Activated naive CD8-positive, alpha-beta T cell treated with anti-CD3 and anti-CD28 coated beads, Interleukin-2, amount 10 ng/mL, durations not matched to agents 7 days and 5 days (primary cell): ENCODE measurements at regions not wholly inside any gene's neighbourhood (a gene's known extent, or its start where the extent isn't known, plus 50 kb on each side); places are given as distances from the start of the nearest gene placed in this dataset.
"Not testable (repeated sequence)": the region's sequence is repeated elsewhere in the genome, so short reads cannot be mapped to it uniquely, and the experiment has no call there.

Experiments
- ATAC-seq: fragments of 150-1000 bp; cut with Tn5 transposase; one replicate; pipeline ENCODE4 v1.10.0; 2021; ENCODE audit warnings: low read depth, moderate library complexity
- POLR2A ChIA-PET: fragments of 350-600 bp; sonication (Branson Sonifier 250); formaldehyde crosslinking; loops from one replicate; lab custom pipeline; 2021; ENCODE audit warnings: antibody characterized with exemption; lab: Charles Lee
- DNase-seq: peaks from one replicate; pipeline ENCODE4 v3.0.0; 2021
- H3K27ac Mint-ChIP-seq: one replicate; pipeline ENCODE4 v1.8.0; 2022; ENCODE audit warnings: mild to moderate bottlenecking, mixed read lengths
- H3K27me3 Mint-ChIP-seq: one replicate; pipeline ENCODE4 v1.8.0; 2022; ENCODE audit warnings: mild to moderate bottlenecking, moderate library complexity, mixed read lengths
- H3K36me3 Mint-ChIP-seq: one replicate; pipeline ENCODE4 v1.8.0; 2021; ENCODE audit warnings: mild to moderate bottlenecking, mixed read lengths
- H3K4me1 Mint-ChIP-seq: one replicate; pipeline ENCODE4 v1.8.0; 2021; ENCODE audit warnings: mixed read lengths
- H3K4me3 Mint-ChIP-seq: one replicate; pipeline ENCODE4 v1.8.0; 2022; ENCODE audit warnings: mild to moderate bottlenecking, moderate library complexity, mixed read lengths
- H3K9me3 Mint-ChIP-seq: one replicate; pipeline ENCODE4 v1.8.0; 2021; ENCODE audit warnings: mixed read lengths

DNA sequence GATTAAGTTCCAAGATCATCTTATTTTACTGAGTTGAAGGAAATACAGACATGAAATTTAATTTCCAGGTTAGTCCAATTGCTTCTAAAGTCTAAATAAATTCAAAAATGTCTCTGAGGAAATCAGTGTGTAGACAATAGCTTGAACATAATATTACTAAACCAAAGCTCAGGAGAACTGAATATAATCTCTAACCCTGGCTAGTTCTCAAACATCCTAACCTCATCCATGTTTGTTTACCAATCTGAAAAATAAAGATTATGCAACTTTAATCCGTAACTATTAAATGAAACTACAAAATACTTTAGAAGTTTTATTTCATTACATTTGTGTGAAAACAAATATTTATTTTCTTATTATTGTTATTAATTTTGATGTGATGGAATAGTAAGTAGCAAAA, 387.2 kb downstream of the TBC1D32 start:
- Mint-ChIP-seq H3K4me3 (no peak overlapping the region), H3K9me3 (no peaks in the 10 kb centered on the region), H3K27me3 (no peaks in the 10 kb centered on the region), H3K4me1 (no peaks in the 10 kb centered on the region), H3K36me3 (no peaks in the 10 kb centered on the region), H3K27ac (no peak overlapping the region)
- DNase-seq, result no peak
- POLR2A ChIA-PET, result no interaction called here
- ATAC-seq, result no peak

DNA sequence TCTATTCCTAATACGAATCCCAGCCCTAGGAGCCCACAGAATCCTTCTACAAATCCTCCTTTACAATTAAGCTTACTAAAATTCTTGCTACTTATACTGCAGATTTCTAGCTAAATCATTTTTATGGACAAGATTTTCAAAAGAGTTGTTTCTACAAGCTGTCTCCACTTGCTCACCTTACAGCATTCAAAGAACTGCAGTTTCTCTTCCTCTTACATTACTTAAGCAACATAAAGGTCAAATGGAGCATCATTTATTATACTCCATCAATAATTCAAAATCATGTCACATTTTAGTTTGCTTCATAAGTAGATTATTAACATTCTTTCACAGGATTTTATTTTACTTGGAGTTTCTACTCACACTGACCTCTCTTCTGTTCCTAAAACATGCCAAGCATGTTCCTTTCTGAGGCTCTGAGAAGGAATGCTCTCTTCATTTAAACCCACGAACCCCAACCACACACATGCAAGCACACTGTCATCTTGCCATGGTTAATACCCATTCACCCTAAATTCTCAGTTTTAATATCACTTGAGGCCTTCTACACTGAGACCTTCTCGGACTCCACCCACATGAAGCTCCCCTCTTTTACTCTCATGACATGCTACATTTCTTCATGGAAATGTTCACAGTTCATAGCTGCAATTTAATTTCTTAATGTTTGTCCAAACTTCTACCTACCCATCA, 388.2 kb downstream of the TBC1D32 start:
- DNase-seq (no peak), ATAC-seq (no peak)
- Mint-ChIP-seq H3K27ac (no peak overlapping the region), H3K9me3 (no peaks in the 10 kb centered on the region), H3K36me3 (no peaks in the 10 kb centered on the region), H3K4me1 (no peaks in the 10 kb centered on the region), H3K27me3 (no peaks in the 10 kb centered on the region), H3K4me3 (no peak overlapping the region)
- POLR2A ChIA-PET, result no interaction called here

DNA sequence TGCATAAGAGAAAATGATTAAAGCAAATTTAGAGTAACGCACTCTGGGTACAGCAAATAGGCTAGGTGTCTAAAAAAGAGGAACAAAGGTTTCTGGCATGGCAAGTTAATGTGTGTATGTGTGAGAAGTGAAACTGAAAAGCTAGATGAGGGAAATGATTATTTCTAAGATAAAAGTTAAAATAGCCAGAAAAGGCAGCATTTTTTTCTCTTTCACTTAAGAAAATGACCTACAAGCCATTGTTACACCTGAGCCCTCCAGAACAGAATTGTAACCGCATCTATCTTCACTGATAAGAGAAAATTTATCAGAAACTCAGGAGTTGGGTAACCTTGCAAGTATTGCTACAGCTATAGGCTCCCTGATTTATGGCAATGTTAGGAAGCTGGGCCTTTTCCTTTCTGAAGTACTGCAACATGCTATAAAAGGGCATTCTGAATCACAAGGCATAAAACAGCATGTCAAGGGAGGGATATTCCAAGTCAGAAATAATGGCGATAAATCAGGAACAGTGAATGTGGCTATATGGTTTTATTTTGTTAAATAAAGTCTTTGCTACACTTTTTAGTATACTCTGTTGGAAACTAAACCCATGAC, 395.3 kb downstream of the TBC1D32 start:
- Mint-ChIP-seq H3K27me3 (peaks cover 2% of the 10 kb centered on the region), H3K36me3 (no peaks in the 10 kb centered on the region), H3K4me3 (no peak overlapping the region), H3K9me3 (no peaks in the 10 kb centered on the region), H3K4me1 (no peaks in the 10 kb centered on the region), H3K27ac (no peak overlapping the region)
- no peak for ATAC-seq
- POLR2A ChIA-PET, result no interaction called here
- no peak for DNase-seq

- ATAC-seq, result no peak
- POLR2A ChIA-PET, result no interaction called here
- no peaks in the 10 kb centered on the region for H3K9me3 Mint-ChIP-seq
Observed at GRCh38 chr6:120938164-120938875, 396.0 kb downstream of the TBC1D32 start.

DNA sequence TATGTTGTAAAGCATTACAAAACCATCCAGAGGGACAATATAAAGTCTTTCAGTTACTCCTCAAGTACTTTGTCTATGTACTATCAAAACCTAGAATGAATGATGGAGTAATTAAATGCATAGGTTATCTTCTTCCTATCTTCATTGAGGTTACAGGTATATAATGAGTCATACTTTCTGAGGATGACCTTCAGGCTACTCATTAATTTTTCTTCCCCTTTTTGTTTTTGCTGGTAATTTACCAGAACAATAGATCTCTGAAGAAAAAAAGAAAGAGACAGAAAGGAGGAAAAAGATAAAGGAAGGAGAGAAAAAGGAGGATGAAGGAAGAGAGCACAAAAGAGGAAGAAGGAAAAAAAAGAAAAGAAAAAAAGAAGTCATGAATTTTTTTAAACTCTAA, 398.4 kb downstream of the TBC1D32 start:
- Mint-ChIP-seq H3K27me3 (peaks cover 2% of the 10 kb centered on the region), H3K4me1 (no peaks in the 10 kb centered on the region)

More at GRCh38 chr6:120938164-120938875, 396.0 kb downstream of the TBC1D32 start:
- H3K4me1 Mint-ChIP-seq, result no peaks in the 10 kb centered on the region
- no peak overlapping the region for H3K27ac Mint-ChIP-seq
- H3K27me3 Mint-ChIP-seq, result peaks cover 2% of the 10 kb centered on the region
- H3K36me3 Mint-ChIP-seq, result no peaks in the 10 kb centered on the region
- no peak overlapping the region for H3K4me3 Mint-ChIP-seq
- DNase-seq, result no peak

DNA sequence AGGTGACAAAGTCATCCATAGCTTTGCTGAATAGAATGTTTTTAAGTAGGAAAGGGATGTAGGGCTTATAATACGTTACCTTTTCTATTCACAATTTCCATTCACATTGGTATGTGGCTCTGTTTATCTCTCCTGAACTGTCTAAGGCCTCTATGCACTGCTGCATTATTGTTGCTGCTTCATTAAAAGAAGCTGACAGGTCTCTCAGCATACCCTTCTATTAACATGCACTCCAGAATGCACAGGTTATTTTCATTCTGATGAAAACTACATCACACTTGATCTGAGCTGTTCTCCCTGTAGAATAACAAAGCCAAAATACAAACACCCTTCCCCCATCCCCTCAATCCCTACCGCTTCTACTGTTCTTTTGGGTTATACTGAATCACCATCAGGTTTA, 399.3 kb downstream of the TBC1D32 start:
- Mint-ChIP-seq H3K27me3 (peaks cover 2% of the 10 kb centered on the region), H3K4me3 (no peak overlapping the region), H3K9me3 (no peaks in the 10 kb centered on the region), H3K4me1 (no peaks in the 10 kb centered on the region), H3K36me3 (no peaks in the 10 kb centered on the region), H3K27ac (no peak overlapping the region)
- ATAC-seq, result no peak
- no peak for DNase-seq
- POLR2A ChIA-PET, result no interaction called here

More for the DNA sequence above, 398.4 kb downstream of the TBC1D32 start:
- no peak for DNase-seq
- no peak overlapping the region for H3K4me3 Mint-ChIP-seq
- POLR2A ChIA-PET, result no interaction called here
- H3K27ac Mint-ChIP-seq, result no peak overlapping the region
- no peaks in the 10 kb centered on the region for H3K9me3 Mint-ChIP-seq
- no peaks in the 10 kb centered on the region for H3K36me3 Mint-ChIP-seq
- ATAC-seq, result no peak

- H3K27me3 Mint-ChIP-seq, POLR2A ChIA-PET, H3K9me3 Mint-ChIP-seq, H3K4me3 Mint-ChIP-seq, H3K36me3 Mint-ChIP-seq, H3K27ac Mint-ChIP-seq, DNase-seq, ATAC-seq, H3K4me1 Mint-ChIP-seq: not testable (repeated sequence)
Observed at GRCh38 chr6:120931520-120932180, 402.6 kb downstream of the TBC1D32 start.

GRCh38 chr6:120930500-120930899, 403.8 kb downstream of the TBC1D32 start:
- not testable (repeated sequence) for H3K4me1 Mint-ChIP-seq

DNA sequence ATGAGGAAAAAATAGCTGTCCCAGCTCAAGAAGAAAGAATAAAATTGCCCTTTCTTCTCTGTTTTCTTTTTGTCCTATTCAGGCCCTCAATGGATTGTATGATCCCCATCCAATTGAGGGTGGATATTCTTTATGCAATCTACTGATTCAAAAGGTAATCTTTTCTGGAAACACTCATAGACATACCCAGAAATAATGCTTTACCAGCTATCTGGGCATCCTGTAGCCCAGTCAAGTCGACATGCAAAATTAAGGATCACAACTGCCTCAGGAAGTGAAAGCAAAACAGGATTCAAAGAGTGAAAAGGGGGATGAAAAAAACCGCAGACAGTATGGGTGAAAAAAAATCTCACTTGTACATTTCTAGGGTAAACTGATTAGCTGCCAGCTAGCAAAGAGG, 410.1 kb downstream of the TBC1D32 start:
- no peaks in the 10 kb centered on the region for H3K27me3 Mint-ChIP-seq
- no peaks in the 10 kb centered on the region for H3K36me3 Mint-ChIP-seq
- no peak for DNase-seq
- POLR2A ChIA-PET, result no interaction called here
- H3K9me3 Mint-ChIP-seq, result no peaks in the 10 kb centered on the region
- no peak overlapping the region for H3K4me3 Mint-ChIP-seq
- H3K27ac Mint-ChIP-seq, result no peak overlapping the region
- H3K4me1 Mint-ChIP-seq, result no peaks in the 10 kb centered on the region
- no peak for ATAC-seq

More at GRCh38 chr6:120930500-120930899, 403.8 kb downstream of the TBC1D32 start:
- POLR2A ChIA-PET, H3K9me3 Mint-ChIP-seq, H3K27ac Mint-ChIP-seq, ATAC-seq, DNase-seq, H3K4me3 Mint-ChIP-seq, H3K36me3 Mint-ChIP-seq, H3K27me3 Mint-ChIP-seq: not testable (repeated sequence)

DNA sequence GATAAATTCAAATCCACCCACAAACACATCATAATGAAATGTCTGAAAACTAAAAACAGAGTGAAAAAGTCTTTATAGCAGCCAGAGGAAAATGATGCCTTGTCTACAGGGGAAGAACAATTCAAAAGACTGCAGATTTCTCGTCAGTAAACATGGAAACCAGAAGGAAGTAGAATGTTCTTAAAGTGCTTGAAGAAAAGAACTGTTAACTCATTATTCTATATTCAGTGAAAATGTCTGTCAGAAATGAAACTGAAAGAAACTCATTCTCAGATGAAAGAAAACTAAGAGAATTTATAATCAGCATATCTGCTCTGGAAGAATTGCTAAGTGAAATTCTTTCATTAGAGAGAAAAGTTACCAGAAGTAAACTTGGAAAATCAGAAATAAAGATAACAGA, 416.1 kb downstream of the TBC1D32 start:
- Mint-ChIP-seq H3K27me3 (no peaks in the 10 kb centered on the region), H3K9me3 (peaks cover 3% of the 10 kb centered on the region), H3K4me1 (peaks cover 5% of the 10 kb centered on the region), H3K27ac (no peak overlapping the region), H3K36me3 (no peaks in the 10 kb centered on the region), H3K4me3 (no peak overlapping the region)
- DNase-seq (no peak), ATAC-seq (no peak)
- POLR2A ChIA-PET, result no interaction called here

DNA sequence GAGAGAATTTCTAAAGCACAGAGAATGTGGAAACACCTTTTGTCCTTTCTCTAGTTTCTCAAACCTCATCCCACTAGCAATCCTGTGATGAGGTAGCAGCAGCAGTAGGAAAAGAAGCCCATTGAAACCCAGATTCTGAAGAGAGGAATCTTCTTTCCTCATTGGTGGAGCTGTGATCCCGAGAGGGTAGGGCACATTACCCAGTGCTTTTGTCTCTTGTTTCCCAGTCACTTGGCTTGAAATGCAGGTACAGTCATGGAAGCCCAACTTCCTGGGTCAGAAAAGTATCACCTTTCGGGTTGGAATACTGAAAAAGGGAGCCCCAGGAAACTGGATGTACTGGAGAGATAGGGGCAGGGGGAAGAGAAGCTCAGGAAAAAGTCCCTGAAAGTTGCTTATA, 417.4 kb downstream of the TBC1D32 start:
- ATAC-seq (no peak), DNase-seq (no peak)
- peaks cover 3% of the 10 kb centered on the region for H3K9me3 Mint-ChIP-seq
- no peaks in the 10 kb centered on the region for H3K36me3 Mint-ChIP-seq
- POLR2A ChIA-PET, result no interaction called here
- peaks cover 5% of the 10 kb centered on the region for H3K4me1 Mint-ChIP-seq
- H3K27me3 Mint-ChIP-seq, result no peaks in the 10 kb centered on the region
- no peak overlapping the region for H3K4me3 Mint-ChIP-seq
- H3K27ac Mint-ChIP-seq, result no peak overlapping the region

- H3K27ac Mint-ChIP-seq, result no peak overlapping the region
Observed at GRCh38 chr6:120913486-120913885, 420.8 kb downstream of the TBC1D32 start.

GRCh38 chr6:120908767-120909166, 425.5 kb downstream of the TBC1D32 start:
- Mint-ChIP-seq H3K9me3 (no peaks in the 10 kb centered on the region), H3K4me1 (no peaks in the 10 kb centered on the region), H3K27ac (no peak overlapping the region), H3K36me3 (no peaks in the 10 kb centered on the region), H3K27me3 (no peaks in the 10 kb centered on the region), H3K4me3 (no peak overlapping the region)
- ATAC-seq (no peak), DNase-seq (no peak)
- POLR2A ChIA-PET, result no interaction called here

More at GRCh38 chr6:120913486-120913885, 420.8 kb downstream of the TBC1D32 start:
- DNase-seq (no peak), ATAC-seq (no peak)
- no peaks in the 10 kb centered on the region for H3K27me3 Mint-ChIP-seq
- no peak overlapping the region for H3K4me3 Mint-ChIP-seq
- POLR2A ChIA-PET, result no interaction called here
- H3K4me1 Mint-ChIP-seq, result peaks cover 3% of the 10 kb centered on the region
- H3K36me3 Mint-ChIP-seq, result no peaks in the 10 kb centered on the region
- H3K9me3 Mint-ChIP-seq, result peaks cover 2% of the 10 kb centered on the region
